Stimulated activated naive CD8-positive, alpha-beta T cell treated with anti-CD3 and anti-CD28 coated beads, Interleukin-15, Interleukin-2, amounts not matched to agents 100 ng/mL and 50 ng/mL, for 24 hours (primary cell): ENCODE measurements at regions not wholly inside any gene's neighbourhood (a gene's known extent, or its start where the extent isn't known, plus 50 kb on each side); places are given as distances from the start of the nearest gene placed in this dataset.
A peak's percentile ranks its signal among the peaks of the same experiment; 100 is the strongest.

Experiments used
- H3K27ac Mint-ChIP-seq: one replicate; pipeline ENCODE4 v1.8.0; 2021; ENCODE audit warnings: mild to moderate bottlenecking, mixed read lengths
- H3K27me3 Mint-ChIP-seq: one replicate; pipeline ENCODE4 v1.8.0; 2021; ENCODE audit warnings: mixed read lengths
- H3K36me3 Mint-ChIP-seq: one replicate; pipeline ENCODE4 v1.8.0; 2021; ENCODE audit warnings: low read depth, mixed read lengths
- H3K4me1 Mint-ChIP-seq: one replicate; pipeline ENCODE4 v1.8.0; 2021; ENCODE audit warnings: low read depth, mixed read lengths
- H3K4me3 Mint-ChIP-seq: one replicate; pipeline ENCODE4 v1.8.0; 2021; ENCODE audit warnings: mild to moderate bottlenecking, mixed read lengths
- H3K9me3 Mint-ChIP-seq: one replicate; pipeline ENCODE4 v1.8.0; 2021; ENCODE audit warnings: mixed read lengths

DNA sequence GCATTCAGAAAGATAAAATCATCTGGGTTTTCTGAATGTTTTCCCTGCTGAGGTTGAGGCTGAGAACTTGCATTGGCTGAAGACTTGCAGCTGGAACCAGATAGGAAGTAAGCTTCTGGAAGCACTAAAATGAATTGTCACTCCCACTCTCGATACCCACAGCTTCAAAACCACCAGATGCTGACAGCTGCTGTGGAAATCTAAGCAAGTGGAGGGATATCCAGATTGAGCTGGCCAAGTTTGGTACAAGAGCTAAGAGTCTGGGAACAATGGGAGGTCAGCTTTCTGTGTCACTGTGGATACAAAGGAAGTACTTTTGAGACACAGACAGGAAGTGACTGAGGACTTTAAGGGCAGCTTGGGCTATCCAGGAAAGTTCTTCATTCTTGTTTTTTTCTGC is 51.3 kb upstream of the CD44 start:
- Mint-ChIP-seq H3K27me3 (peaks cover 1% of the 10 kb centered on the region), H3K4me1 (peaks cover 75% of the 10 kb centered on the region), H3K9me3 (peaks cover 8% of the 10 kb centered on the region), H3K36me3 (no peaks in the 10 kb centered on the region), H3K27ac (peak overlapping the region; percentile 78), H3K4me3 (no peak overlapping the region)

DNA sequence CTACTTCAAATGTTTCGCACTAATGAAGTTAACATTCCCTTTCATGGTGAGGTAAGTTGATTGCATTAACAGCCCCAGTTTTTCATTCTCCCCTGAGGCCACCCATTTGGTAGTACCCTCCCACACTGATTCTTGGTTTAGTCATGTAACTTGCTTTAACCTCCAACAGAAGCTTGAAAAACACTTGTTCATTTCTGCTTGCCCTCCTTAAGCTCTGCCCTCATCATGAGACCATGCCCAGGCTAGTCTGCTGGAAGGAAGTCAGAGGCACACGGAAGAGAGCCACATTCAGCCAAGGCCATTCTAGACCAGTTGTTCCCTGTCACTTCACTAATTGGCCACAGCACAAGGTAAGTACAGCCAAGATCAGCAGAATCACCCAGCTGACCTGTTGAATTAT is 50.7 kb upstream of the CD44 start:
- Mint-ChIP-seq H3K9me3 (peaks cover 8% of the 10 kb centered on the region), H3K36me3 (no peaks in the 10 kb centered on the region), H3K4me1 (peaks cover 69% of the 10 kb centered on the region), H3K27ac (peak overlapping the region; percentile 78), H3K4me3 (peak overlapping the region; percentile 58), H3K27me3 (peaks cover 4% of the 10 kb centered on the region)

DNA sequence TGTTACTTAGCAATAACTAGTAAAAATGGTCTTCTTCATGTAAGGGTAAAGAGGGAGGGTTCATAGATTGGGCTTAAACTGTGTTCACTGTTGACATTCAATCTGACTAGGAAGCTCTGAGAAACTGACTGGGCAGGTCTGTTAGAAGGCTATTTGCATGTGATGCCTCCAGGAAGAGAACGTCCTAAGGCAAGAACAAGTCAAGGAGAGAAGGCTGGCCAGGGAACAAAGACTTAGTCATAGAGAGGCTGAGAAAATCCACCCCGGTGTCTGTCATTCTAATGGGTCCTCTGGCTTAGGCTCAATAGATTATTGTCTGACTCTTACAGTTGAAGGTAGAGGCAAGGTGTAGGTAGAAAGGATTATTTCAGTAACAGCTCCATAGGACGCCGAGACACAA is 50.3 kb upstream of the CD44 start:
- peaks cover 4% of the 10 kb centered on the region for H3K27me3 Mint-ChIP-seq
- H3K27ac Mint-ChIP-seq = peak overlapping the region; percentile 78
- H3K4me1 Mint-ChIP-seq = peaks cover 64% of the 10 kb centered on the region
- H3K4me3 Mint-ChIP-seq = peak overlapping the region; percentile 58
- no peaks in the 10 kb centered on the region for H3K36me3 Mint-ChIP-seq
- peaks cover 8% of the 10 kb centered on the region for H3K9me3 Mint-ChIP-seq
